GM21526 (cell line): ENCODE measurements at regions not wholly inside any gene's neighbourhood (a gene's known extent, or its start where the extent isn't known, plus 50 kb on each side); places are given as distances from the start of the nearest gene placed in this dataset.
"Not testable (repeated sequence)": the region's sequence is repeated elsewhere in the genome, so short reads cannot be mapped to it uniquely, and the experiment has no call there.

Experiments
- ATAC-seq: cut with Tn5 transposase; IDR thresholded peaks from one replicate; pipeline ENCODE4 v1.9.1; 2021; ENCODE audit warnings: moderate library complexity; ENCODE audit not compliant: unreplicated experiment, low FRiP score

DNA sequence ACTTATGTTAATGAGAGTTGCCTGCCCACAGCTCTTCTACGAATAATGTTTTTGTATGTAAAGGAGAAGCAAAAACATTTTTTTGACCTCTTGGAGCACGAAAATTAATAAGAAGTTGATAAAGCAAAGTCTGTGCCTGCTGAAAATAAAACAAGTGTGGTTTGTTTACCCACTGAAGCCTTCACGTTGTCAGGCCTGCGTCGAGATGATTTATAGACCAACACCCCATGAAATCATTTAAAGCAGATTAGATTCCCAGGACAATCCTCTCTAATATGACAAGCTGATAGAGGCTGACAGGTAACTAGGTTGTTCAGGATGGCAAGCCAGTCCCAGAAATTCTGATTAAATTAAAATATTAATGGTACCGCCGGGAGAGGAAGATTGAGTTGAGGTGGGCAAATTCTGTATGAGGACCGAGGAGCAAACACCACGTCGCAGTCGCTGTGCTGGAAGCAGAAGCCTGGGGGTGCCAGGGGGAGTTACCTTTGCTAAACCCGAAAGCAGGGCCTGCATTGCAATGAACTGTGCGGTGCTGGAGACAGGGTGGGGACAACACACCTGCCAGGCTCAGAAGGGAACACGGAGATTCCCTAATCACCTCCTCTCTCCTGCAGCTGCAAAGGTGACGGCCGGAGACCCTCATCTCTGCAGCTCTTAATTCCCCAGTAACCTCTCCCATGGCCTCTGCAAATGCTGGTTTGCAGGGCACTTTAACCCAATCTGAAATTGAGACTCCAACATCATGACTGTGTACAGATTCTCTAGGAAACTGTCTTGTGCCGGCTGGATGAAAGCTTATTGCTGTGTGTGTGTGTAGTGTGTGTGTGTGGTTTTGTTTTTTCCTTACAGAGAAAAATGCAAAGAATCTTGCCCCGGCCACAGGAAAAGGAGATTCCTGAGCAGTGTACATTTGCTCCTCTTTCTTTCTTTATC, 2805.9 kb downstream of the RPIA start:
- not testable (repeated sequence) for ATAC-seq

DNA sequence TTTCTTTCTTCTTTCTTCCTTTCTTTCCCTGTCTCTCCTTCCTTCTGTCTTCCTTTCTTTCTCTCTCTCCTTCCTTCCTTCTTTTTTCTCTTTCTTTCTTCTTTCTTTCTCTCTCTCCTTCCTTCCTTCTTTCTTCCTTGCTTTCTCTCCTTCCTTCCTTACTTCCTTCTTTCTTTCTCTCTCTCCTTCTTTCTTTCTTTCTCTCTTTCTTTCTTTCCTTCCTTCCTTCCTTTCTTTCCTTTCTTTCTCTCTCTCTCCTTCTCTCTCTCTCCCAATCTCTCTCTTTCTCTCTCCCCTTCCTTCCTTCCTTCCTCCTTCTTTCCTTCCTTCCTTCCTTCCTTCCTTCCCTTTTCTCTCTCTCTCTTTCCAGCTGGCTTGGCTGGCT, 2806.6 kb downstream of the RPIA start:
- ATAC-seq = not testable (repeated sequence)

DNA sequence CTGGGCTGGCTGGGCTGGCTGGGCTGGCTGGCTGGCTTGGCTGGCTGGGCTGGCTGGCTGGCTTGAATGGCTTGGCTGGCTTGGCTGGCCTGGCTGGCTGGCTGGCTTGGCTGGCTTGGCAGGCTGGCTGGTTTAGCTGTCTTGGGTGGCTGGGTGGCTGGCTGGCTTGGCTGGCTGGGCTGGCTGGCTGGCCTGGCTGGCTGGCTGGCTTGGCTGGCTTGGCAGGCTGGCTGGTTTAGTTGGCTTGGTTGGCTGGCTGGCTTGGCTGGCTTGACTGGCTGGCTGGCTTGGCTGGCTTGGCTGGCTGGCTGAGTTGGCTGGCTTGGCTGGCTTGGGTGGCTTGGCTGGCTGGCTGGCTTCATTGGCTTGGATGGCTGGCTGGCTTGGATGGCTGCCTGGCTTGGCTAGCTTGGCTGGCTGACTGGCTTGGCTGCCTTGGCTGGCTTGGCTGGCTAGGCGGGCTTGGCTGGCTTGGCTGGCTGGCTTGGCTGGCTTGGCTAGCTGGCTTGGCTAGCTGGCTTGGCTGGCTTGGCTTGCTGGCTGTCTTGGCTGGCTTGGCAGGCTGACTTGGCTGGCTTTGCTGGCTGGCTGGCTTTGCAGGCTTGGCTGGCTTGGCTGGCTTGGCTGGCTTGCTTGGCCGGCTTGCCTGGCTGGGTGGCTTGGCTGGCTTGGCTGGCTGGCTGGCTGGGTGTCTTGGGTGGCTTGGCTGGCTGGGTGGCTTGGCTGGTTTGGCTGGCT, 2807.2 kb downstream of the RPIA start:
- not testable (repeated sequence) for ATAC-seq

DNA sequence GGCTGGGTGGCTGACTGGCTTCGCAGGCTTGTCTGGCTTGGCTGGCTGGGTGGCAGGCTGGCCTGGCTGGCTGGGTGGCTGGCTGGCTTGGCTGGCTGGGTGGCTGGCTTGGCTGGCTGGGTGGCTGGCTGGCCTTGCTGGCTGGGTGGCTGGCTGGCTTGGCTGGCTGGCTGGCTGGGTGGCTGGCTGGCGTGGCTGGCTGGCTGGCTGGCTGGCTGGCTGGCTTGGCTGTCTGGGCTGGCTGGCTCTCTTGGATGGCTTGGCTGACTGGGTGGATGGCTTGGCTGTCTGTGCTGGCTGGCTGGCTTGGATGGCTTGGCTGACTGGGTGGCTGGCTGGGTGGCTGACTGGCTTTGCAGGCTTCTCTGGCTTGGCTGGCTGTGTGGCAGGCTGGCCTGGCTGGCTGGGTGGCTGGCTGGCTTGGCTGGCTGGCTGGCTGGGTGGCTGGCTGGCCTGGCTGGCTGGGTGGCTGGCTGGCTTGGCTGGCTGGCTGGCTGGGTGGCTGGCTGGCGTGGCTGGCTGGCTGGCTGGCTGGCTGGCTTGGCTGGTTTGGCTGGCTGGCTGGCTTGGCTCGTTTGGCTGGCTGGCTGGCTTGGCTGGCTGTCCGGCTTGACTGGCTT, 2808.1 kb downstream of the RPIA start:
- not testable (repeated sequence) for ATAC-seq

DNA sequence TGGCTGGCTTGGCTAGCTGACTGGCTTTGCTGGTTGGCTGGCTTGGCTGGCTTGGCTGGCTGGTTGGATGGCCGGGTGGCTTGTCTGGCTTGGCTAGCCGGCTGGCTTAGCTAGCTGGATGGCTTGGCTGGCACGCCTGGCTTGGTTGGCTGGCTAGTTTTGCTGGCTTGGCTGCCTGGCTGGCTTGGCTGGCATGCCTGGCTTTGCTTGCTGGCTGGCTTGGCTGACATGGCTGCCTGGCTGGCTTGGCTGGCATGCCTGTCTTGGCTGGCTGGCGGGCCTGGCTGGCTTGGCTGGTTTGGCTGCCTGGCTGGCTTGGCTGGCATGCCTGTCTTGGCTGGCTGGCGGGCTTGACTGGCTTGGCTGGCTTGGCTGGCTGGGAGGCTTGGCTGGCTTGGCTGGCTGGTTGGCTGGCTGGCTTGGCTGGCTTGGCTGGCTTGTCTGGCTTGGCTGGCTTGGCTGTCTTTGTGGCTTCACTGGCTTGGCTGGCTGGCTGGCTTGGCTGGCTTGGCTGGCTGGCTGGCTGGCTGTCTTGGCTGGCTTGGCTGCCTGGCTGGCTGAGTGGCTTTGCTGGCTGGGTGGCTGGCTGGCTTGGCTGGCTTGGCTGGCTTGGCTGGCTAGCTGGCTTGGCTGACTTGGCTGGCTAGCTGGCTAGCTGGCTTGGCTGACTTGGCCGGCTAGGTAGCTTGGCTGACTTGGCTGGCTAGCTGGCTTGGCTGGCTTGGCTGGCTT, 2808.9 kb downstream of the RPIA start:
- not testable (repeated sequence) for ATAC-seq

DNA sequence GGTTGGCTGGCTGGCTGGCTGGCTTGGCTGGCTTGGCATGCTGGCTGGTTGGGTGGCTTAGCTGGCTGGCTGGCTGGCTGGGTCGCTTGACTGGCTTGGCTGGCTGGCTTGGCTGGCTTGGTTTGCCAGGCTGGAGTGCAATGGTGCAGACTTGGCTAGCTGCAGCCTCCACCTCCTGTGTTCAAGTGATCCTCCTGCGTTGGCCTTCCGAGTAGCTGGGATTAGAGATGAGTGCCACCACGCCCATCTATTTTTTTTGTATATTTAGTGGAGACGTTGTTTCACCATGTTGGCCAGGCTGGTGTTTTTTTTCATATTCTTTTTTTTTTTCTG, 2809.5 kb downstream of the RPIA start:
- ATAC-seq = not testable (repeated sequence)

DNA sequence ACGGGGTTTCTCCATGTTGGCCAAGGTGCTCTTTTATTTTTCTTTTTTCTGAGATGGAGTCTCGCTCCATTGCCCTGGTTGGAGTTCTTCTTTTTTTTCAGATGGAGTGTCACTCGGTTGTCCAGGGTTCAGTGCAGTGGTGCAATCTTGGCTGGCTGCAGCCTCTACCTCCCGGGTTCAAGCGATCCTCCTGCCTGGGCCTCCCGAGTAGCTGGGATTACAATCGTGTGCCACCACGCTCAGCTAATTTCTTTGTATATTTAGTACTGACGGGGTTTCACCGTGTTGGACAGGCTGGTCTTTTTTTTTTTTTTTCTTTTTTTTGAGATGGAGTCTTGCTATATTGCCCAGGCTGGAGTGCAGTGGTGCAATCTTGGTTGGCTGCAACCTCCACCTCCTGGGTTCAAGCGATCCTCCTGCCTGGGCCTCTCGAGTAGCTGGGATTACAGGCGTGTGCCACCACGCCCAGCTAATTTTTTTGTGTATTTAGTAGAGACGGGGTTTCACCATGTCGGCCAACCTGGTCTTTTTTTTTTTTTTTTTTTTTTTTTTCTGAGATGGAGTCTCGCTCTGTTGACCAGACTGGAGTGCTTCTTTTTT, 2810.1 kb downstream of the RPIA start:
- not testable (repeated sequence) for ATAC-seq

DNA sequence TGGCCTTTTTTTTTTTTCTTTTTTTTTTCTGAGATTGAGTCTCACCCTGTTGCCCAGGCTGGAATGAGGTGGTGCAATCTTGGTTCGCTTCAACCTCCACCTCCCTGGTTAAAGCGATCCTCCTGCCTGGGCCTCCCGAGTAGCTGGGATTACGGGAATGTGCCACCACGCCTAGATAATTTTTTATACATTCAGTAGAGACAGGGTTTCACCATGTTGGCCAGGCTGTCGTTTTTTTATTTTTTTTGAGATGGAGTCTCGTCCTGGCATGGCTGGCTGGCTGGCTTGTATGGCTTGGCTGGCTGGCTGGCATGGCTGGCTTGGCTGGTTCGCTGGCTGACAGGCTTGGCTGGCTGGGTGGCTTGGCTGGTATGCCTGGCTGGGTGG, 2812.1 kb downstream of the RPIA start:
- not testable (repeated sequence) for ATAC-seq

DNA sequence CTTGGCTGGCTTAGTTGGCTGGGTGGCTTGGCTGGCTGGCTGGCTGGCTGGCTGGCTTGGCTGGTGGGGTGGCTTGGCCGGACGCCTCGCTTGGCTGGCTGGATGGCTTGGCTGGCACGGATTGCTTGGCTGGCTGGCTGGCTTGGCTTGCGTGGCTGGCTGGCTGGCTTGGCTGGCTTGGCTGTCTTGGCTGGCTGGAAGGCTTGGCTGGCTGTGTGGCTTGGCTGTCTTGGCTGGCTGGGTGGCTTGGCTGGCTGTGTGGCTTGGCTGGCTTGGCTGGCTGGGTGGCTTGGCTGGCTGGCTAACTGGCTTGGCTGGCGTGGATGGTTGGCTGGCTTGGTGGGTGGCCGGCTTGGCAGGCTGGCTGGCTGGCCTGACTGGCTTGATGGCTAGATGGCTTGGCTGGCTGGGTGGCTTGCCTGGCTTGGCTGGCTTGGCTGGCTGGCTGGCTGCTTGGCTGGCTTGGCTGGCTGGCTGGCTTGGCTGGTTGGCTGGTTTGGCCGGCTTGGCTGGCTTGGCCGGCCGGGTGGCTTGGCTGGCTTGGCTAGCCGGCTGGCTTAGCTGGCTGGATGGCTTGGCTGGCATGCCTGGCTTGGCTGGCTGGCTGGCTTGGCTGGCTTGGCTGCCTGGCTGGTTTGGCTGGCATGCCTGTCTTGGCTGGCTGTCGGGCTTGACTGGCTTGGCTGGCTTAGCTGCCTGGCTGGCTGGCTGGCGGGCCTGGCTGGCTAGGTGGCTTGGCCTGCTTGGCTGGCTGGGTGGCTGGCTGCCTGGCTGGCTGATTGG, 2812.7 kb downstream of the RPIA start:
- not testable (repeated sequence) for ATAC-seq

DNA sequence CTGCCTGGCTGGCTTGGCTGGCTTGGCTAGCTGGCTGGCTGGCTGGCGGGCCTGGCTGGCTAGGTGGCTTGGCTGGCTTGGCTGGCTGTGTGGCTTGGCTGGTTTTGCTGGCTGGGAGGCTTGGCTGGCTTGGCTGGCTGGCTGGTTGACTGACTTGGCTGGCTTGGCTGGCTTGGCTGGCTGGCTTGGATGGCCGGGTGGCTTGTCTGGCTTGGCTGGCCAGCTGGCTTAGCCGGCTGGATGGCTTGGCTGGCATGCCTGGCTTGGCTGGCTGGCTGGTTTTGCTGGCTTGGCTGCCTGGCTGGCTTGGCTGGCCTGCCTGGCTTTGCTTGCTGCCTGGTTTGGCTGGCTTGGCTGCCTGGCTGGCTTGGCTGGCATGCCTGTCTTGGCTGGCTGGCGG, 2817.3 kb downstream of the RPIA start:
- not testable (repeated sequence) for ATAC-seq

DNA sequence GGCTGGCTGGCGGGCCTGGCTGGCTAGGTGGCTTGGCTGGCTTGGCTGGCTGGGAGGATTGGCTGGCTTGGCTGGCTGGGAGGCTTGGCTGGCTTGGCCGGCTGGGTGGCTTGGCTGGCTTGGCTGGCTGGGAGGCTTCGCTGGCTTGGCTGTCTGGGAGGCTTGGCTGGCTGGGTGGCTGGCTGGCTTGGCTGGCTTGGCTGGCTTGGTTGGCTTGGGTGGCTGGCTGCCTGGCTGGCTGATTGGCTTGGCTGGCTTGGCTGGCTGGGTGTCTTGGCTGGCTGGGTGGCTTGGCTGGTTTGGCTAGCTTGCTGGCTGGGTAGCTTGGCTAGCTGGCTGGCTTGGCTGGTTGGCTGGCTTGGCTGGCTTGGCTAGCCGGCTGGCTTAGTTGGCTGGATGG, 2817.8 kb downstream of the RPIA start:
- ATAC-seq = not testable (repeated sequence)

DNA sequence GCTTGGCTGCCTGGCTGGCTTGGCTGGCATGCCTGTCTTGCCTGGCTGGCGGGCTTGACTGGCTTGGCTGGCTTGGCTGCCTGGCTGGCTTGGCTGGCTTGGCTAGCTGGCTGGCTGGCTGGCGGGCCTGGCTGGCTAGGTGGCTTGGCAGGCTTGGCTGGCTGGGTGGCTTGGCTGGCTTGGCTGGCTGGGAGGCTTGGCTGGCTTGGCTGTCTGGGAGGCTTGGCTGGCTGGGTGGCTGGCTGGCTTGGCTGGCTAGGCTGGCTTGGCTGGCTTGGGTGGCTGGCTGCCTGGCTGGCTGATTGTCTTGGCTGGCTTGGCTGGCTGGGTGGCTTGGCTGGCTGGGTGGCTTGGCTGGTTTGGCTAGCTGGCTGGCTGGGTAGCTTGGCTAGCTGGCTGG, 2819.7 kb downstream of the RPIA start:
- ATAC-seq = not testable (repeated sequence)

DNA sequence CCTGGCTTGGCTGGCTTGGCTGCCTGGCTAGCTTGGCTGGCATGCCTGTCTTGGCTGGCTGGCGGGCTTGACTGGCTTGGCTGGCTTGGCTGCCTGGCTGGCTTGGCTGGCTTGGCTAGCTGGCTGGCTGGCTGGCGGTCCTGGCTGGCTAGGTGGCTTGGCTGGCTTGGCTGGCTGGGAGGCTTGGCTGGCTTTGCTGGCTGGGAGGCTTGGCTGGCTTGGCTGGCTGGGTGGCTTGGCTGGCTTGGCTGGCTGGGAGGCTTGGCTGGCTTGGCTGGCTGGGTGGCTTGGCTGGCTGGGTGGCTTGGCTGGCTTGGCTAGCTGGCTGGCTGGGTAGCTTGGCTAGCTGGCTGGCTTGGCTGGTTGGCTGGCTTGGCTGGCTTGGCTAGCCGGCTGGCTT, 2824.5 kb downstream of the RPIA start:
- ATAC-seq = not testable (repeated sequence)

DNA sequence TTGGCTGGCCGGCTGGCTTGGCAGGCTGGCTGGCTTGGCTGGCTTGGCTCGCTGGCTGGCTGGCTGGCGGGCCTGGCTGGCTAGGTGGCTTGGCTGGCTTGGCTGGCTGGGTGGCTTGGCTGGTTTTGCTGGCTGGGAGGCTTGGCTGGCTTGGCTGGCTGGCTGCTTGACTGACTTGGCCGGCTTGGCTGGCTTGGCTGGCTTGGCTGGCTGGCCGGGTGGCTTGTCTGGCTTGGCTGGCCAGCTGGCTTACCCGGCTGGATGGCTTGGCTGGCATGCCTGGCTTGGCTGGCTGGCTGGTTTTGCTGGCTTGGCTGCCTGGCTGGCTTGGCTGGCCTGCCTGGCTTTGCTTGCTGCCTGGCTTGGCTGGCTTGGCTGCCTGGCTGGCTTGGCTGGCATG, 2825.2 kb downstream of the RPIA start:
- not testable (repeated sequence) for ATAC-seq

DNA sequence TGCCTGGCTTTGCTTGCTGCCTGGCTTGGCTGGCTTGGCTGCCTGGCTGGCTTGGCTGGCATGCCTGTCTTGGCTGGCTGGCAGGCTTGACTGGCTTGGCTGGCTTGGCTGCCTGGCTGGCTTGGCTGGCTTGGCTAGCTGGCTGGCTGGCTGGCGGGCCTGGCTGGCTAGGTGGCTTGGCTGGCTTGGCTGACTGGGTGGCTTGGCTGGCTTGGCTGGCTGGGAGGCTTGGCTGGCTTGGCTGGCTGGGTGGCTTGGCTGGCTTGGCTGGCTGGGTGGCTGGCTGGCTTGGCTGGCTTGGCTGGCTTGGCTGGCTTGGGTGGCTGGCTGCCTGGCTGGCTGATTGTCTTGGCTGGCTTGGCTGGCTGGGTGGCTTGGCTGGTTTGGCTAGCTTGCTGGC, 2826.4 kb downstream of the RPIA start:
- not testable (repeated sequence) for ATAC-seq

DNA sequence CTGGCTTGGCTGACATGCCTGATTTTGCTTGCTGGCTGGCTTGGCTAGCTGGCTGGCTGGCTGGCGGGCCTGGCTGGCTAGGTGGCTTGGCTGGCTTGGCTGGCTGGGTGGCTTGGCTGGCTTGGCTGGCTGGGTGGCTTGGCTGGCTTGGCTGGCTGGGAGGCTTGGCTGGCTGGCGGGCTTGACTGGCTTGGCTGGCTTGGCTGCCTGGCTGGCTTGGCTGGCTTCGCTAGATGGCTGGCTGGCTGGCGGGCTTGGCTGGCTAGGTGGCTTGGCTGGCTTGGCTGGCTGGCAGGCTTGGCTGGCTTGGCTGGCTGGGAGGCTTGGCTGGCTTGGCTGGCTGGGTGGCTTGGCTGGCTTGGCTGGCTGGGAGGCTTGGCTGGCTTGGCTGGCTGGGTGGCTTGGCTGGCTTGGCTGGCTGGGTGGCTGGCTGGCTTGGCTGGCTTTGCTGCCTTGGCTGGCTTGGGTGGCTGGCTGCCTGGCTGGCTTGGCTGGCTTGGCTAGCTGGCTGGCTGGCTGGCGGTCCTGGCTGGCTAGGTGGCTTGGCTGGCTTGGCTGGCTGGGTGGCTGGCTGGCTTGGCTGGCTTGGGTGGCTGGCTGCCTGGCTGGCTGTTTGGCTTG, 2827.0 kb downstream of the RPIA start:
- not testable (repeated sequence) for ATAC-seq

DNA sequence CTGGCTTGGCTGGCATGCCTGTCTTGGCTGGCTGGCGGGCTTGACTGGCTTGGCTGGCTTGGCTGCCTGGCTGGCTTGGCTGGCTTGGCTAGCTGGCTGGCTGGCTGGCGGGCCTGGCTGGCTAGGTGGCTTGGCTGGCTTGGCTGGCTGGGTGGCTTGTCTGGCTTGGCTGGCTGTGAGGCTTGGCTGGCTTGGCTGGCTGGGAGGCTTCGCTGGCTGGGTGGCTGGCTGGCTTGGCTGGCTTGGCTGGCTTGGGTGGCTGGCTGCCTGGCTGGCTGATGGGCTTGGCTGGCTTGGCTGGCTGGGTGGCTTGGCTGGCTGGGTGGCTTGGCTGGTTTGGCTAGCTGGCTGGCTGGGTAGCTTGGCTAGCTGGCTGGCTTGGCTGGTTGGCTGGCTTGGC, 2827.9 kb downstream of the RPIA start:
- ATAC-seq = not testable (repeated sequence)

DNA sequence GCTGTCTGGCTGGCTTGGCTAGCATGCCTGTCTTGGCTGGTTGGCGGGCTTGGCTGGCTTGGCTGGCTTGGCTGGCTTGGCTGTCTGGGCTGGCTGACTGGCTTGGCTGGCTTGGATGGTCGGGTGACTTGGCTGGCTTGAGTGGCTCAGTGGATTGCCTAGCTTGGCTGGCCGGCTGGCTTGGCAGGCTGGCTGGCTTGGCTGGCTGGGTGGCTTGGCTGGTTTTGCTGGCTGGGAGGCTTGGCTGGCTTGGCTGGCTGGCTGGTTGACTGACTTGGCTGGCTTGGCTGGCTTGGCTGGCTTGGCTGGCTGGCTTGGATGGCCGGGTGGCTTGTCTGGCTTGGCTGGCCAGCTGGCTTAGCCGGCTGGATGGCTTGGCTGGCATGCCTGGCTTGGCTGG, 2828.4 kb downstream of the RPIA start:
- ATAC-seq = not testable (repeated sequence)

DNA sequence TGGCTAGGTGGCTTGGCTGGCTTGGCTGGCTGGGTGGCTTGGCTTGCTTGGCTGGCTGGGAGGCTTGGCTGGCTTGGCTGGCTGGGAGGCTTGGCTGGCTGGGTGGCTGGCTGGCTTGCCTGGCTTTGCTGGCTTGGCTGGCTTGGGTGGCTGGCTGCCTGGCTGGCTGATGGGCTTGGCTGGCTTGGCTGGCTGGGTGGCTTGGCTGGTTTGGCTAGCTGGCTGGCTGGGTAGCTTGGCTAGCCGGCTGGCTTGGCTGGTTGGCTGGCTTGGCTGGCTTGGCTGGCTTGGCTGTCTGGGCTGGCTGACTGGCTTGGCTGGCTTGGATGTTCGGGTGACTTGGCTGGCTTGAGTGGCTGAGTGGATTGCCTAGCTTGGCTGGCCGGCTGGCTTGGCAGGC, 2829.1 kb downstream of the RPIA start:
- not testable (repeated sequence) for ATAC-seq
